H1 (cell line): ENCODE measurements at regions not wholly inside any gene's neighbourhood (a gene's known extent, or its start where the extent isn't known, plus 50 kb on each side); places are given as distances from the start of the nearest gene placed in this dataset.

Experiments
- CTCF ChIA-PET: fragments of 300-600 bp; sonication (Branson Sonifier 250); formaldehyde crosslinking; loops from one replicate; lab custom pipeline; 2021; ENCODE audit not compliant: partially characterized antibody; lab: Charles Lee
- POLR2A ChIA-PET: fragments of 300-600 bp; sonication (Branson Sonifier 250); formaldehyde crosslinking; loops from one replicate; lab custom pipeline; 2021; ENCODE audit warnings: inconsistent platforms; ENCODE audit not compliant: partially characterized antibody; lab: Charles Lee
- DNase-seq, 2 experiments: peaks; one replicate each; pipeline versions ENCODE4 v3.0.0 to v3.0.0-alpha.2; 2010 to 2022; ENCODE audit warnings: low spot score in 2 of 2, low read depth in 1 of 2, mixed read lengths in 1 of 2
- FAIRE-seq: peaks from 2 replicates; lab custom pipeline; 2011; peaks lifted over from hg19 to GRCh38; lab: Jason Lieb, UNC
- H2AFZ ChIP-seq: 2 replicates; pipeline ENCODE4 v1.8.1; 2012; ENCODE audit warnings: low read length, inconsistent platforms
- H2AK5ac ChIP-seq: 2 replicates; pipeline ENCODE4 v1.6.1; 2013; ENCODE audit warnings: low read depth, low read length
- H2BK120ac ChIP-seq: replicated peaks from 2 replicates; pipeline ENCODE3; 2013; ENCODE audit warnings: low read depth, low read length, inconsistent platforms
- H2BK12ac ChIP-seq: 2 replicates; pipeline ENCODE4 v1.6.1; 2013; ENCODE audit warnings: low read depth, low read length
- H2BK15ac ChIP-seq: 2 replicates; pipeline ENCODE4 v1.6.1; 2013; ENCODE audit warnings: low read length
- H2BK20ac ChIP-seq: 2 replicates; pipeline ENCODE4 v1.6.1; 2013; ENCODE audit warnings: low read length
- H2BK5ac ChIP-seq: 2 replicates; pipeline ENCODE4 v1.6.1; 2013; ENCODE audit warnings: low read depth, low read length
- H3K14ac ChIP-seq: 2 replicates; pipeline ENCODE4 v1.6.1; 2013; ENCODE audit warnings: inconsistent platforms; ENCODE audit not compliant: insufficient read length
- H3K18ac ChIP-seq: 2 replicates; pipeline ENCODE4 v1.6.1; 2013; ENCODE audit warnings: low read length; ENCODE audit errors: extremely low read depth
- H3K23ac ChIP-seq: 2 replicates; pipeline ENCODE4 v1.6.1; 2013; ENCODE audit warnings: inconsistent platforms; ENCODE audit not compliant: insufficient read length
- H3K23me2 ChIP-seq: 2 replicates; pipeline ENCODE4 v1.6.1; 2013; ENCODE audit warnings: low read depth, low read length
- H3K27ac ChIP-seq: 2 replicates; pipeline ENCODE4 v1.6.1; 2011; ENCODE audit warnings: low read depth, low read length, inconsistent platforms
- H3K27me3 ChIP-seq, 4 experiments: replicated peaks in 1 of 4; 1 replicate in 1 of 4; 2 replicates in 3 of 4; pipeline versions ENCODE4 v1.6.1 to v1.8.1; 2011 to 2013; ENCODE audit warnings: low read length in 3 of 4, mild to moderate bottlenecking in 3 of 4, inconsistent platforms in 2 of 4, mixed read lengths in 2 of 4, moderate library complexity in 1 of 4; ENCODE audit not compliant: control insufficient read depth in 3 of 4, insufficient read depth in 3 of 4; ENCODE audit errors: extremely low read depth in 1 of 4
- H3K36me3 ChIP-seq, 4 experiments: 2 replicates each; pipeline versions ENCODE4 v1.6.1 to v1.8.1; 2011 to 2013; ENCODE audit warnings: mild to moderate bottlenecking in 4 of 4, low read length in 3 of 4, moderate library complexity in 2 of 4, control low read depth in 1 of 4, inconsistent platforms in 1 of 4; ENCODE audit not compliant: insufficient read depth in 4 of 4, control insufficient read depth in 2 of 4
- H3K4ac ChIP-seq: replicated peaks from 2 replicates; pipeline ENCODE3; 2013; ENCODE audit warnings: low read length, low read depth, mixed read lengths, inconsistent platforms; ENCODE audit not compliant: insufficient read length
- H3K4me1 ChIP-seq, 4 experiments: replicated peaks in 1 of 4; 1 replicate in 1 of 4; 2 replicates in 3 of 4; pipeline versions ENCODE4 v1.6.1 to v1.8.1; 2011 to 2013; ENCODE audit warnings: low read length in 3 of 4, inconsistent platforms in 2 of 4, mixed read lengths in 1 of 4; ENCODE audit not compliant: insufficient read depth in 4 of 4, control insufficient read depth in 3 of 4
- H3K4me2 ChIP-seq, 2 experiments: 2 replicates each; pipeline versions ENCODE4 v1.6.1 to v1.8.1; 2011 to 2013; ENCODE audit warnings: low read depth in 2 of 2, low read length in 2 of 2, control low read depth in 1 of 2, inconsistent platforms in 1 of 2, mild to moderate bottlenecking in 1 of 2; ENCODE audit not compliant: insufficient read depth in 1 of 2
- H3K4me3 ChIP-seq, 4 experiments: fragments of 200-600, 300-600 bp in 1 of 4; sonication (generic), shearing (Covaris generic), sonication (Bioruptor Twin) in 1 of 4; 2 replicates each; pipeline versions ENCODE4 v1.5.1 to v1.8.1; 2011 to 2016; ENCODE audit warnings: low read length in 4 of 4, low read depth in 3 of 4, control low read depth in 2 of 4, inconsistent platforms in 2 of 4, mild to moderate bottlenecking in 2 of 4, mixed read lengths in 1 of 4, moderate library complexity in 1 of 4; ENCODE audit not compliant: insufficient read depth in 2 of 4; ENCODE audit errors: extremely low read depth in 1 of 4
- H3K56ac ChIP-seq: replicated peaks from 2 replicates; pipeline ENCODE3; 2013; ENCODE audit warnings: low read depth, mild to moderate bottlenecking, mixed read lengths, low read length, inconsistent platforms; ENCODE audit not compliant: insufficient read length
- H3K79me1 ChIP-seq: 2 replicates; pipeline ENCODE4 v1.6.1; 2013; ENCODE audit warnings: low read depth, low read length, control low read depth
- H3K79me2 ChIP-seq, 2 experiments: 2 replicates each; pipeline versions ENCODE4 v1.6.1 to v1.8.1; 2012 to 2013; ENCODE audit warnings: low read length in 2 of 2, mild to moderate bottlenecking in 2 of 2, inconsistent platforms in 1 of 2; ENCODE audit not compliant: insufficient read depth in 2 of 2, control insufficient read depth in 1 of 2
- H3K9ac ChIP-seq, 4 experiments: replicated peaks in 1 of 4; 1 replicate in 1 of 4; 2 replicates in 3 of 4; pipeline versions ENCODE4 v1.6.1 to v1.8.1; 2011 to 2013; ENCODE audit warnings: low read depth in 3 of 4, low read length in 3 of 4, control low read depth in 2 of 4, mild to moderate bottlenecking in 2 of 4, moderate library complexity in 2 of 4, inconsistent platforms in 1 of 4; ENCODE audit errors: extremely low read depth in 1 of 4
- H3K9me3 ChIP-seq, 2 experiments: 2 replicates each; pipeline versions ENCODE4 v1.6.1 to v1.8.1; 2012 to 2013; ENCODE audit warnings: mild to moderate bottlenecking in 2 of 2, moderate library complexity in 2 of 2, control low read depth in 1 of 2, inconsistent platforms in 1 of 2, low read depth in 1 of 2, low read length in 1 of 2, mixed read lengths in 1 of 2; ENCODE audit not compliant: insufficient read depth in 2 of 2
- H4K20me1 ChIP-seq, 2 experiments: replicated peaks in 1 of 2; 2 replicates each; pipeline versions ENCODE3 to v1.8.1; 2011 to 2013; ENCODE audit warnings: inconsistent platforms in 2 of 2, low read length in 2 of 2, mild to moderate bottlenecking in 1 of 2; ENCODE audit not compliant: insufficient read depth in 2 of 2, control insufficient read depth in 1 of 2
- H4K5ac ChIP-seq: 2 replicates; pipeline ENCODE4 v1.6.1; 2013; ENCODE audit warnings: low read length, low read depth, mixed read lengths, inconsistent platforms; ENCODE audit not compliant: insufficient read length
- H4K8ac ChIP-seq: 2 replicates; pipeline ENCODE4 v1.8.0; 2013; ENCODE audit warnings: mild to moderate bottlenecking, moderate library complexity, low read length, inconsistent platforms; ENCODE audit not compliant: insufficient read depth; ENCODE audit errors: extremely low read depth
- H4K91ac ChIP-seq: replicated peaks from 2 replicates; pipeline ENCODE3; 2013; ENCODE audit warnings: low read length, mixed read lengths, inconsistent platforms; ENCODE audit not compliant: insufficient read length
- BCL11A ChIP-seq, 2 experiments: IDR thresholded peaks; one replicate each; pipeline ENCODE4 v1.6.1; 2011; ENCODE audit warnings: low read depth in 2 of 2, low read length in 2 of 2, mild to moderate bottlenecking in 2 of 2
- GABPA ChIP-seq: IDR thresholded peaks from 2 replicates; pipeline ENCODE4 v1.6.1; 2011; ENCODE audit warnings: mild to moderate bottlenecking, low read length, moderate library complexity, borderline replicate concordance; ENCODE audit not compliant: insufficient read depth
- HDAC2 ChIP-seq, 2 experiments: fragments of 300-600 bp in 1 of 2; sonication (generic) in 1 of 2; IDR thresholded peaks; 2 replicates each; pipeline ENCODE4 v1.6.1; 2011 to 2012; ENCODE audit warnings: low read depth in 2 of 2, low read length in 2 of 2, mild to moderate bottlenecking in 2 of 2, moderate library complexity in 2 of 2, borderline replicate concordance in 1 of 2, inconsistent platforms in 1 of 2
- HDAC6 ChIP-seq: IDR thresholded peaks from one replicate; pipeline ENCODE4 v1.7.1; 2012; ENCODE audit warnings: low read depth, mild to moderate bottlenecking, inconsistent platforms, low read length, moderate library complexity
- NANOG ChIP-seq: IDR thresholded peaks from 2 replicates; pipeline ENCODE4 v1.6.1; 2011; ENCODE audit warnings: low read length, low read depth, mild to moderate bottlenecking, inconsistent platforms; ENCODE audit not compliant: insufficient read depth, poor library complexity, severe bottlenecking
- SAP30 ChIP-seq: fragments of 300-600 bp; sonication (generic); IDR thresholded peaks from 2 replicates; pipeline ENCODE4 v1.7.1; 2012; ENCODE audit warnings: low read length, moderate library complexity, mild to moderate bottlenecking, inconsistent platforms; ENCODE audit not compliant: insufficient read depth, insufficient replicate concordance
- WGBS, 2 experiments: shearing (Covaris generic) in 1 of 2; methylation state at CpG; one replicate each; pipeline versions ENCODE4 v1.1.6 to v1.1.7; 2013 to 2015; ENCODE audit warnings: low lambda C conversion rate in 2 of 2, mixed read lengths in 2 of 2, inconsistent platforms in 1 of 2, low coverage in 1 of 2, missing lambda C conversion rate in 1 of 2; ENCODE audit not compliant: insufficient replicate concordance in 2 of 2, insufficient coverage in 1 of 2, insufficient read length in 1 of 2; ENCODE audit errors: extremely low coverage in 1 of 2, missing lambda C conversion rate in 1 of 2; 5-methylcytosine and 5-hydroxymethylcytosine counted together

GRCh38 chr3:6655275-6655674, 205.6 kb upstream of the GRM7 start:
- Histone ChIP-seq H3K4me3 (no peak overlapping the region), H3K56ac (no peak overlapping the region), H3K79me1 (no peaks in the 10 kb centered on the region), H3K23me2 (no peaks in the 10 kb centered on the region), H3K4me1 (no peaks in the 10 kb centered on the region), H4K20me1 (no peaks in the 10 kb centered on the region), H4K91ac (no peak overlapping the region), H3K27ac (no peak overlapping the region), H2BK5ac (no peak overlapping the region), H4K8ac (no peak overlapping the region), H3K27me3 (no peaks in the 10 kb centered on the region), H3K4ac (no peak overlapping the region), H2BK12ac (no peak overlapping the region), H2BK15ac (no peak overlapping the region), H3K14ac (no peak overlapping the region), H2AFZ (no peak overlapping the region), H2BK20ac (no peak overlapping the region), H2BK120ac (no peak overlapping the region), H3K79me2 (no peaks in the 10 kb centered on the region), H4K5ac (no peak overlapping the region), H2AK5ac (no peak overlapping the region), H3K18ac (no peak overlapping the region), H3K23ac (no peak overlapping the region), H3K4me2 (no peak overlapping the region), H3K9me3 (peaks cover 8 to 9% of the 10 kb centered on the region in 2 experiments), H3K36me3 (no peaks in the 10 kb centered on the region), H3K9ac (no peak overlapping the region)
- no peak for FAIRE-seq
- CTCF ChIA-PET = no interaction called here
- no peak for DNase-seq
- POLR2A ChIA-PET = no interaction called here
- WGBS, 2 experiments = 89% methylated on average over 2 of the region's 2 CpGs; no CpG with 5 or more reads in 1 of the 2 experiments
- TF ChIP-seq GABPA (no peak), BCL11A (IDR thresholded peaks at IDR 0.05; ENCODE audit: low read depth in 2 of 2, low read length in 2 of 2) (no peak), HDAC6 (no peak), SAP30 (no peak), HDAC2 (IDR thresholded peaks at IDR 0.05; ENCODE audit: borderline replicate concordance in 1 of 2, low read depth in 2 of 2, low read length in 2 of 2) (no peak), NANOG (no peak)
